EL (cell line): ENCODE measurements at regions not wholly inside any gene's neighbourhood (a gene's known extent, or its start where the extent isn't known, plus 50 kb on each side); places are given as distances from the start of the nearest gene placed in this dataset.
"Not testable (repeated sequence)": the region's sequence is repeated elsewhere in the genome, so short reads cannot be mapped to it uniquely, and the experiment has no call there.

Source experiments
- DNase-seq: peaks from one replicate; pipeline ENCODE4 v3.0.0-alpha.2; 2016

DNA sequence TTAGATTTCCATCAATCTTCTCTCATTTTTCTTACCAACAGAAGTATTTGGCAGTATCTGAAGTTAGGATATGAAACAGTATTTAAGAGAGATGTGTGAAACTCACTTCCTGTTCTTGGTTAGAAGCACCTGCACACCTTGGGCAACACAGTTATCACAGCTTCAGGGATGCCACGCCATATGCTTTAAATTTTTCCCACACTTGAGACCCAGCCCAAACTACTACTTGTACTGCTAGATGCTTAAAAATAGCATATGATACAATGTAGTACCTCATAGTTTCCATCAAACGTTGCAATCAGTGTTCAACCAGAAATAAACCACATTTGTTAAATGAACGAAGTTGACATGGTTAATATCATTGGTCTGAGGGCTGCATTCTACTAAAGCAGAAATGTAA, 725.1 kb upstream of the FRG1 start:
- no peak for DNase-seq

DNA sequence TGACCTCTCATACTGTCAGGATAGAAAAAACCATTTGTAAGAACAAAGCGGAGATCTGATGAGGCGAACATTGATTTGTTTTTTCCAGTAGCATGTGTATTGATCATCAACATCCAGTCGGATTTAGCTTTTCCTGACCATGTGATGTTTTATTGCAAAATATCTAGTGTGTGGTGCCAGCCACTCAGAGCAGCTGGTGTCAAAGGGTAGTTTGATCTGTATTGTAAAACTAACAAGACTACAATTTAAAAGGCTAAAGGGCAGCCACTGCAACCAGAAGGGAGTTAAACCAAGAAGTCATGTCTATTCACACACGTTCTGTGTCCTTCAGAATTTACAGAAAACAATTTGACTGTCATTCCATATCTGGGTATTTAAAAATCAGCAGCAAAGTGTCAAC, 719.0 kb upstream of the FRG1 start:
- no peak for DNase-seq

DNA sequence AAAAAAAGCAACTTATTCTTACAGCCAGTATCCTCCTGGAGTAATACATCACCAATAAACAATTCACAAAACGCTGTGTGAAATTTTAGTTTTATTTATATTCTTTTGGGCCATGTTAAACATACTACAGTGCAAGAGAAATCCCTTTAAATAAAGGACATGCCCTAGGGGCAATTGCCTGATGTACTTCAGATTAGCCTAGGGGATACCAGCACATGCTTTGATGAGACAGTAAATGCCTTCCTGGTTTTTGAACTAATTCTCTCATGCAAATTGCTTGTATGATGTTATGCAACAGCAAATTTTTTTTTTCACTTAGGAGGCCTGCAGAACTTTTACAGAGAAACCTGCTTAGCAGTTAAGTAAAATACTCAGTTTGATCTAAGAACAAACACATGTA, 711.9 kb upstream of the FRG1 start:
- no peak for DNase-seq

DNA sequence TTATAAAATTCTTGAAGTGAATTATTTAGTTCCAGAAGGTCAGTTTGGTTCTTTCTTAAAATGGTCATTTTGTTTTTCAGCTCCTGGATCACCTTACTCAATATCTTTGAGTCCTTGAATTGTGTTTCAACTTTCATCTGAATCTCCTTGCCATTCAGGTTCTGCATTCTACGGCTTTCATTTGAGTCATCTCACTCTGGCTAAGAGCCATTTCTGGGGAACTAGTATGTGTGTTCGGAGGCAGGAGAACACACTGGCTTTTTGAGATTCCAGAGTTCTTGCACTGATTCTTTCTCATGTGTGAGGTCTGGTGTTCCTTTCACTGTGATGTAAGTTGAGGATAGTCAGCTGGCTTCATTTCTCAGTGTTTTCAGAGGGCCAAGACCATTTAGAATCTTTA, 708.4 kb upstream of the FRG1 start:
- DNase-seq = no peak

DNA sequence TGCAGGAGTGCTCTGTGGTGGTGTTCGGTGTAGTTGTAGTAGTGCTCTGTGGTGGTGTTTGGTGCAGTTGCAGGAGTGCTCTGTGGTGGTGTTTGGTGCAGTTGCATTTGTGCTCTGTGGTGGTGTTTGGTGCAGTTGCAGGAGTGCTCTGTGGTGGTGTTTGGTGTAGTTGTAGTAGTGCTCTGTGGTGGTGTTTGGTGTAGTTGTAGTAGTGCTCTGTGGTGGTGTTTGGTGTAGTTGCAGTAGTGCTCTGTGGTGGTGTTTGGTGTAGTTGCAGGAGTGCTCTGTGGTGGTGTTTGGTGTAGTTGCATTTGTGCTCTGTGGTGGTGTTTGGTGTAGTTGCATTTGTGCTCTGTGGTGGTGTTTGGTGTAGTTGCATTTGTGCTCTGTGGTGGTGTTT, 706.9 kb upstream of the FRG1 start:
- not testable (repeated sequence) for DNase-seq

DNA sequence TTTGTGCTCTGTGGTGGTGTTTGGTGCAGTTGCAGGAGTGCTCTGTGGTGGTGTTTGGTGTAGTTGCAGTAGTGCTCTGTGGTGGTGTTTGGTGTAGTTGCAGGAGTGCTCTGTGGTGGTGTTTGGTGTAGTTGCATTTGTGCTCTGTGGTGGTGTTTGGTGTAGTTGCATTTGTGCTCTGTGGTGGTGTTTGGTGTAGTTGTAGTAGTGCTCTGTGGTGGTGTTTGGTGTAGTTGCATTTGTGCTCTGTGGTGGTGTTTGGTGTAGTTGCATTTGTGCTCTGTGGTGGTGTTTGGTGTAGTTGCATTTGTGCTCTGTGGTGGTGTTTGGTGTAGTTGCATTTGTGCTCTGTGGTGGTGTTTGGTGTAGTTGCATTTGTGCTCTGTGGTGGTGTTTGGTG, 705.7 kb upstream of the FRG1 start:
- not testable (repeated sequence) for DNase-seq

DNA sequence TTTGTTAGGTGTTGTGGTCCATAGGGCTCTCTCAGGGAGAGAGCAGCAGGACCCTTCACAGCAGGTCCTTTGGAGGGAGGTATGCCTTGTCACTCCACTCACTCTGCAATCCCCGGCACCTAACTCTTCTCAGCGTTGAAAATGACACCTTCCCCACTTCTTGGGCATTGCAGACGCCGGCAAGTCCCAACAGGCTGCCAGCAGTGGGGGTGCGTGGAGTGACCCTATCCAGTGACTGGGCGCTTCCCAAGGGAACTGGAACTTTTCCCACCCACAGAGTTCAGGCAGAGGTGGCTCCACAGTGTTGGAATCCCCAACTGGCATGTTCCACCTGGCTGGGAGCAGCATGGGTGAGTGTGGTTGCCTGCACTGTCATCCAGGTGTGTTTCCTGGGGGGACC, 705.1 kb upstream of the FRG1 start:
- no peak for DNase-seq

DNA sequence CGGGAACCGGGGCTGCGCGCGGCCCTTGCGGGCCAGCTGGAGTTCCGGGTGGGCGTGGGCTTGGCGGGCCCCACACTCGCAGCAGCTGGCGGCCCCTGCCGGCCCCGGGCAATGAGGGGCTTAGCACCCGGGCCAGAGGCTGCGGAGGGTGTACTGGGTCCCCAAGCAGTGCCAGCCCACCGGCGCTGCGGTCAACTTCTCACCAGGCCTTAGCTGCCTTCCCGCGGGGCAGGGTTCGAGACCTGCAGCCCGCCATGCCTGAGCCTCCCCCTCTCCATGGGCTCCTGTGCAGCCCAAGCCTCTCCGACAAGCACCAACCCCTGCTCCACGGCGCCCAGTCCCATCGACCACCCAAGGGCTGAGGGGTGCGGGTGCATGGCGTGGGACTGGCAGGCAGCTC, 704.4 kb upstream of the FRG1 start:
- not testable (repeated sequence) for DNase-seq

DNA sequence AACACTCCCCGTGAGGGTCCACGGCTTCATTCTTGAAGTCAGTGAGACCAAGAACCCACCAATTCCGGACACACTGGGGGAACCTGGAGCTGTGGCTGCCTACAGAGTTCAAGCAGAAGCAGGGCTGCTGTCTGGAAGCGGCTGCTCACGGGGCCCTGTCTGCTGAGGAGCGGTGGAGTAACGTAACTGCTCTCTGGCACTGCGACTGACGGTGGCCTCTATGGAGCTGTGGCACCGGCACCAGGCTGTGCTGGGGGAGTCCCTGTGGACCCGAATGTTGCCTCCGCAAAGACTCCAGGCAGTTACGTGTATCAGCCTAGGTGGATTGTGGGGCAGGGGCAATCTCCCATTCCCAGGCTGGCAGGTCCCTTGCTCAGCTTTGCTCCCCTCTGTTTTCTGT, 703.3 kb upstream of the FRG1 start:
- DNase-seq = no peak

DNA sequence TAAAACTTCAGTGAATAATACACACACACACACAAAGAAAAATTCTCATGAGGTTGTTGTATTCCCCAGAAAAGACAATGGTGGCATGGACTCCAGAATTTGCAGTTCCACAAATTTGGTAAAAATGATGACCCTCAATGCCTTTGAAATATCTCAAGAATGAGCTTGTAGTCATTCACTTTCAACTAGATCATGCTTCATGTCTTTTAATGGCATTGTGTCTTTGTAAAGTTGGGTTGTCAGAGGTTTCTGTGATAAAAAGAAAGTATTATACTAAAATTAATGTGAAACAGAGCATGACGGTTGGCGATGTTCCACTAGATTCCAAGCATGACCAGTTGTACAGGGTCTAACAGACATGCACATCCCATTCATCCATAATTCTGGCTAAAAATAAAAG, 685.0 kb upstream of the FRG1 start:
- DNase-seq = no peak

DNA sequence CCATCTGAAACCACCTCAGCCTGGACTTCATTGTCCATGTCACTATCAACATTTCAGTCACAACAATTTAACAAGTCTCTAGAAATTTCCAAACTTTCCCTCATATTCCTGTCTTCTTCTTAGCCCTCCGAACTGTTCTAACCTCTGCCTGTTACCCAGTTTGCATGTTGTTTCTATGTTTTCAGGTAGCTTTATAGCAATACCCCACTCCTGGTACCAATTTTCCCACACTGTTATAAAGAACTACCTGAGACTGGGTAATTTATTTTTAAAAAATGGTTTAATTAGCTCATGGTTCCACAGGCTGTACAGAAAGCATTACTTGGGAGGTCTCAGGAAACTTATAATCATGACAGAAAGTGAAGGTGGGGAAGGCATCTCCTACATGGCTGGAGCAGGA, 679.2 kb upstream of the FRG1 start:
- no peak for DNase-seq

DNA sequence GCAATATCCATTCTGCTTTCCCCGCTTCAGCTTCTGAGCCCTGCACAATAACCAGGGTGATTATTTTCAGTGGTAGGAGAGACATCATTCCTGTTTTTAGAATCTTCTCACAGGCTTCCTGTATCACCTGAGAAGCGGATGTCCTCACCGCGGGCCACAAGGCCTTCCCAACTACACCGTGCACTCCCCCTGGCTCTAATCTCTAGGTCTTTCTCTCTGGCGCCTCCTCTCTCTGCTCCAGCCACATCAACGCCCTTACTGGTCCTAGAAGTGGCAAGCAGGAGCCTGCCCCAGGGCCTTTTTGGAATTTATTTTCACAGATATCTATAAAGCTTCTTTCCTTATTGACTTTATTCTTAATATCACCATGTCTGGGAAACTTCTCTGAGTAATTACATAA, 675.2 kb upstream of the FRG1 start:
- DNase-seq = no peak

DNA sequence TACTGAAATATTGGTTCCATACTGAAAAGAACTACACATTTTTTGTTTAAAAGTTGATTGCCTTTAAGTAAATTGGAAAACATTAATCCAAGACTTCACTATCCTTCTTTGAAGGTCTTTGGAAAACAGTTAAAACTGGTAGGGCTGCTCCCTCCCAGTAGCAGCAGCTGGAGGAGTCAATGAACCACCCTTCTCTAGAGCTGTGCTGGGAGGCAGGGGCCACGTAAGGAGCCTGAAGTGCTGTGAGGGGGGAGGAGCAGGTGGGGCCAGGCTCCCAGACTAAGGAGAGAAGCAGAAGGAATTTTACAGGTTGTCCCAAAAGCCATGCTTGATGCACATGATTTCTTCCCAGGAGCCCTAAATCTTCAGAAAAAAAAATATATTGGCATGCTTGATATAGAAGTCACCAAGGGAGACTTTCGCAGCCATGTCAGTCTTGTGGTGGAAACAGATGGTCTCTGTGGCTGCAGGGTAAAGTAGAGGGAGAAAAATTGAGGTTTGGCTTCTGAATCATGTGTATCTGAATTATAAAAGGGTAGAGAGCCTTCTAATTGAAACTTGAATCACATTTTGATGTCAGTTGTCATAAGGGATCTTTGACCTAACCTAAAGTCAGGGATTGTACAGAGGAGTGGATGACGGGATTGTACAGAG, 673.2 kb upstream of the FRG1 start:
- DNase-seq = no peak

DNA sequence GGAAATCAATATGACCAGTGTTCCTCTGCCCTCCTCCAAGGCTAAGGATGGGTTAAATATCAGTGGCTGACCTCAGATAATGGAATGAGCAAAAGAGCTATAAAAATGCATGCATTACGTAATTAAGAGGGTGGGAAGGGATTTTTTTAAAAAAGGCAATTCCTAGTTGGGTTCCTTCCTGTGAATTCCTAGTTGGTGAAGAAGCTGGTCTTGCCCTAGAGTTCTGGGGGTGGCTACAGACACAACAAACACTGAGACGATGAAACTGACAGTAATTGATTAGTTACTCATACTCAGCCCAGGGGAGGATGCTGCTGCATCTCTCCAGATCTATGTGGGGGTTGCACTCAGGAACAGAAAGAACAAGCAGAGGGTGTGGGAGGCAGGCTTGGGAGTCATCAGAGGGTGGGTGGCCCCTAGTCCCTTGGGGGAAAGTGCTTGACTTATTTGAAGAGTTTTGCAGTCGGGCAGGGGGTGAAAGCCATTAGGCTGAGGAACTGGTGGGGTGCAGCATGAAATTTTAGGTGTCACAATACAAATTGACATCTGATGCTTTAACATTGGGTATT, 662.0 kb upstream of the FRG1 start:
- no peak for DNase-seq

DNA sequence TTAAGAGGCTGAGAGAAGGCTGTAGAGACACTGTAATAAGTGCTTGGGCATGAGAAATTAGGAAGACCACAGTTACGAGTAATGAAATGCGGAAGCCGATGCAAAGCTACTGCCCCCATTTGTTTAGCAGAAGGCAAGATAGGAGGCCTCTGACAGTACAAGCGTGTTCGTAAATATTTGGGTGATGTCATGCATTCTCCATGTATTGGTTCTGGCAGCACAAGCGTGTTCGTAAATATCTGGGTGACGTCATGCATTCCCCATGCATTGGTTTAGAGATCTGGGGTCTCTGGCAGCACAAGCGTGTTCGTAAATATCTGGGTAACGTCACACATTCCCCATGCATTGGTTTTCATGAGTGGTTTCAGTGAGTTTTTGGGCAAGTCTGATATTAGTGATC, 661.5 kb upstream of the FRG1 start:
- DNase-seq = peak; percentile 11

DNA sequence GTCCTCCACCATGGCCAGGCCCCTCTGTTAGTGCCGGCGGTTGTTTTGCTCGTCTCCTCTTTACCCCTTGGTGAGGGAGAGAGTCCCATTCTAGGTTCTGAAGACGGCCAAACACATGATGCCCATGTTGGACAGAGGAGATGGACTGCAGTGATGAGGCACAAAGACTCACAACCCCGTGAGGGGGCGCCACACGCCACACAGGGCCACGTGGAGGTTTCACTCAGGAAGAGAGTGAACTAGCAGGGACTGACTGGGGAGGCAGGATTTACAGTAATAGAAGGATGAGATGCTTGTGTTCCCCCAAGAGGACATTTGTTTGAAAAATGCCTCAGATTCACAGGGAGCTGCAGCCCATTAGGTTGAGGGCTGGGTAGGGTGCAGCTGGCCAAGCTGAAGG, 655.3 kb upstream of the FRG1 start:
- no peak for DNase-seq

DNA sequence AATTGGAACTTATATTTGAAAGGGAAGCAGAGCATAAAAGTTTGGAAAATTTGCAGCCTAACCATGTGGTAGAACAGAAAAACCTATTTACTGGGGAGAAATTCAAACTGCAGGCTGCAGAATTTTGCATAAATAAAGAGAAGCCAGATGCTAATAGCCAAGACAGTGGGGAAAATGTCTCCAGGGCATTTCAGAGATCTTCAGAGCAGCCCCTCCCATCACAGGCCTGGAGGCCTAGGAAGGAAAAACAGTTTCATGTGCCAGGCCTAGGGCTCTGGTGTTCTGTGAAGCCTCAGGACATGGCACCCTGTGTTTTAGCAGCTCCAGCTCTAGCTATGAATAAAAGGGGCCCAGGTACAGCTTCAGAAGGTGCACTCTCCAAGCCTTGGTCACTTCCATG, 648.7 kb upstream of the FRG1 start:
- DNase-seq = no peak

DNA sequence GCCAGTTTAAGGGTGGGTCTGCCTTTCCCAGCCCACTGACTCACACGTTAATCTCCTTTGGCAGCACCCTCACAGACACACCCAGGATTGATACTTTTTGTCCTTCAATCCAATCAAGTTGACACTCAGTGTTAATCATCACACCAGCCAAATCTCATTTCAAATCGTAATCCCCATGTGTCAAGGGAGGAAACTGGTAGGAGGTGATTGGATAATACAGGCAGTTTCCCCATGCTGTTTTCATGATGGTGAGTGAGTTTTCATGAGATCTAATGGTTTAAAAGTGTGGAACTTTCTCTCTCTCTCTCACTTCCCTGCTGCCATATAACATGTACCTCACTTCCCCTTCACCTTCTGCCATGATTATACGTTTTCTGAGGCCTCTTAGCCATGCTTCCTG, 647.2 kb upstream of the FRG1 start:
- no peak for DNase-seq

DNA sequence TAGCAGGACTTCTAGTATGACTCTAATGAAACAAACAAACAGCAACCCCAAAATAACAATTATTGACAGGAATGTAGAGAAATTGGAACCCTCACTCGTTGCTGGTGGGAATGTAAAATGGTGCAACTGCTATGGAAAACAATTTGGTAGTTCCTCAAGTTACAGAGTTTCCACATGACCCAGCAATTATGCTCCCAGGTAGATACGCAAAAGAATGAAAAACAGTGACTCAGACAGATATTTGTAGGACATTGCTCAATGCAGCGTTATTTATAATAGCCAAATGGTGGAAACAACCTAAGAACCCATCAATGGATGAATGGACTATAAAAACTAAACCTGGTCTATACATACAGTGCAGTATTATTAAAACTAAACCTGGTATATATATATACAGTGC, 646.1 kb upstream of the FRG1 start:
- no peak for DNase-seq

DNA sequence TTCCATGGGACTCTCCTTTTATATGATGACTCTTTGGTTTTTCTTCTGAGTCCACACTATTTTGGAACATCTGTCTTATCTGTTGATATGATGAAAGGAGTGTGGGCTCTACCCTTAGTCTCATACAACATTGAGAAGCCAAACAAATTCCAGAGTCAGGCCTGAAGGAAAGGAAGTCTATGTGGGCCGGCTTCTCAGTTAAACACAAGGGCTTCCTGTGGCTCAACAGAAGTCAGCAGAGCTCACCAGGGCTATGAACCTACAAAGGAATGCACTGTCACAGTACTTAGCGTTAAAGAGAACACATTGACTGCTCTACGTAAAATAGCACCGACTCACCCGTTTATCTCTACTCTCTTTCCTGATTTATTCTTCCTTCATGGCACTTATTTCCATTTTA, 641.0 kb upstream of the FRG1 start:
- no peak for DNase-seq

DNA sequence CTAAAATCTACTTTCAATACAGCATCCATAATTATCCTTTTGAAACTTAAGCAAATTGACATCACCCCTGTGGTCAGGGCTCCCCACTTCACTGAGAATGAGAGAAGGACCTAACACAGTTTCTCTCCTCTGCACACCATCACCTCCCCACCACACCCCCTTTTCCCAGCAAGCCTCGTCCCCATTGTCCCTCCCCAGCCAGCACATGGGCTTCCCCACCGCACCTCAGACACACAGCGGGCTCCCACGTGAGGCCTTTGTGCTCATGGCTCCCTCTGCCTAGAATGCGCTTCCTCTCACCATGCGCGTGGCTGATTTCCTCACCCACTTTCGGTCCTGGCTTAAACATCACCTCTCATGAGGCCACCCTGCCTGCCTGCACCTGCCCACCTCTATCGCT, 639.0 kb upstream of the FRG1 start:
- no peak for DNase-seq

DNA sequence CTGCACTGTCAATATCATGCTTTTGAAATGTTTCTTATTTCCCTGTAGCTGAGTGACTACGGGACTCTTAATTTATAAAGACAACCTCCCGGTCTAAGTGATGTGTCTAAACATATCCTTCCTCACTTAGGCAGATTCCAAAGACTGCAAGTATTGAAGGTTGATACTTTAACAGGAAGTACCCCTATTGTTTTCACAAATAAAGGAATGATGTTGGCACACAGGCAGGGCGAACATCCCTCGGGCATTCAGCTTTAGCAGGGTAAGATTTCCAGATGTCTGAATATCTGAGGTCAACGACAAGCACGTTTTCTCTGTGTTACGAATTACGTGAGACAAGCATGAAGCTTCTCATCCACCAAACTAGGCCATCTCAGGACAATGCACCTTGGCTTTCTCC, 638.0 kb upstream of the FRG1 start:
- DNase-seq = no peak

DNA sequence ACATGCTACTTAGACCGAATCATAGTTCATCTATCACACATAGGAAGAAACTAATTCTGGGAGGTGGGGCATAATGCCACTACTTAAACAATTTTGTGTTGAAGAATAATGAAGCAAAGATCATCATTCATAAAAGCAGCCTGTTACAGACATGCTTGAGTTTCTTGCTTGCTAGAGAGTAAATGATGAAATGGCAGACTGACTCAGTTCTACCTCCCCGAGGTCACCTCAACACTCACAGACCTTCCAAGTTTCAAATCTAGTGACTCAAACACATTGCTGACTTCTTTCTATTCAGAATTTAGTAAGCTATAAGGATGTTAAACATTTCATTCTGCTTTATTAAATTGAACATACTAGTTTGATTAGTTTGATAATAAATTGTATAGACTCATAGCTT, 636.5 kb upstream of the FRG1 start:
- DNase-seq = no peak

DNA sequence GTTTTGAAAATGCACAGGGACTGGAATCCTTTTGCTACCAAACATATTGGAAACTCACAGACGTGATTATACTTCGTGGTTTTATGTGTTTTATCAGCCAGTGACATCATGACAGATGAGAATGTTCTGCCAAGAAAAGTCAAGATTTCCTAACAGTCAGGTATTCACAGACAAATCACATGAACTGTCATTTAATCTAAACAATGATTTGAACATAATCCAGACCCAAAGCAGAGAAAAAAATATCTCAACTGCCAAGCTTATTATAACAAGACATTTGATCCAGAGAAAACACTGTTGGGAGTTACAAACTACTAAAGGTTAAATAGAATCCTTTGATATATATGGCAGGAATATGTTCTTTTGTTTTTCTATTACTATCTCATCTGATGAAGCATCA, 635.9 kb upstream of the FRG1 start:
- DNase-seq = no peak

DNA sequence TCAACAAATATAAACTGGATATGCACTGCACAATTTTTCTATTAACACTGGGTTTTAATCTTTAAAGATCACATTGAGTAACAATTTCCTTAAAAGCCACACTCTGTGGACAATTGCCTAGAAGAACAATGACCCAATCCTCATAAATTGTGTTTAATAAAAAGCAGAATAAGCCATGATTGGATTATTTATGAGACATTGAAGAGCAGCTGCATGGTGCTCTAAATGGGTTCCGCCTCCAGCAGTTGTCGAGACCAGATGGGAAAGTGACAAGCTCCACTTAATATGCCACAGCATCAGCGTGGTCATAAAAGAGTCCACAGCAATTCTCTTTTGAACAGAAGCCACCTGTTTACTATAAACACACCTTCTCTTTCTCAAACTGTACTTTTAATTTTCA, 635.2 kb upstream of the FRG1 start:
- no peak for DNase-seq

DNA sequence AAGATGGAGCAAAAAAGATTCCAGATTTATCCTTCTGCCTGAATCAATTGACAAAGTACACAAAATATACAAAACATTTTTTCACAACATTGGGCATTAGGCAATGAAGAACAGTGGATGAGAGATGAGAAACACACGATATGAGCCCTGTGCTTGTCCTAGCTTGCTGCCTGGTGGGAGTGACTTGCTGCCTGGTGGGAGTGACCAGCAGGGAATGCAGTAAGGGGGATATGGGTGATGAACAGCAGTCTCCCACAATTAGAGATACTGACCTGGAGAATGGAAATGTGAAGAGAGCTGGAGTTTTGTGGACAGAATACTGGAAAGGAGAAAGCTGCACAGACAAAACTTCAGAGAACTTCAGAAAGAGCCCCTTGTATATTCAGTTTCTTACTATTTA, 629.4 kb upstream of the FRG1 start:
- no peak for DNase-seq
